ENCODE measurements at regions not wholly inside any gene's neighbourhood (a gene's known extent, or its start where the extent isn't known, plus 50 kb on each side); places are given as distances from the start of the nearest gene placed in this dataset.

DNA sequence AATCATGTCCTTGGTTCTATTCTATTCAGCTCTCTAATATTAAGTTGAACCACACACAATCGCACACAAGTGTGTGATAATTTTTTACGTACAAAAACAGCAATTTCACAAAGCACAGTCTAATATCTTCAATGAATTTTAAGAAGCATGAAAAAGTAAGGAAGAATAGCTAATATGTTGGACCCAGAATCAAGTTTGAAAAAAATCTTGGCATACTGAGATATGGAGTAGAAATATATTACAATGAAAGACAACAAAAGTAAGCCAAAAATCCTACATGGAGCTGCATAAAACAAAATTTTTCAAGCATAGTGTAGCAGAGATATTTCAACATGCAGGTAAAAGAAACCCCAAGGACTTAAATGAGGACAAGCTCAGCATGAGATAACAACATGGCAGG is 219.1 kb upstream of the RND3 start:
- TF ChIP-seq CTCF (IDR thresholded peaks at IDR 0.05): no peak
- TF ChIP-seq POLR2AphosphoS5 (IDR thresholded peaks at IDR 0.05; ENCODE audit: low read depth, low read length): no peak
